T-cell (primary cell): ENCODE measurements at regions not wholly inside any gene's neighbourhood (a gene's known extent, or its start where the extent isn't known, plus 50 kb on each side); places are given as distances from the start of the nearest gene placed in this dataset.

ENCODE experiments used
- ATAC-seq, 4 experiments: fragments of 200-7000 bp in 3 of 4; fragments of 150-1000 bp in 1 of 4; cut with Tn5 transposase; replicated peaks in 1 of 4; 1 replicate in 3 of 4; 2 replicates in 1 of 4; pipeline ENCODE4 v1.10.0; 2021; ENCODE audit warnings: moderate library complexity in 3 of 4, mild to moderate bottlenecking in 2 of 4, moderate number of reproducible peaks in 1 of 4
- CTCF ChIA-PET, 2 donors: fragments of 300-600 bp; sonication (Branson Sonifier 250); formaldehyde crosslinking; loops; one replicate each; lab custom pipeline; 2022; ENCODE audit warnings: antibody characterized with exemption in 2 of 2; lab: Charles Lee
- POLR2A ChIA-PET, 2 donors: fragments of 300-600 bp; sonication (Branson Sonifier 250); formaldehyde crosslinking; loops; one replicate each; lab custom pipeline; 2022; ENCODE audit warnings: antibody characterized with exemption in 2 of 2; lab: Charles Lee
- DNase-seq, 35 experiments: peaks; one replicate each; pipeline versions ENCODE4 v3.0.0 to v3.0.0-alpha.2; 2013 to 2023
- H3K27ac ChIP-seq: one replicate; pipeline ENCODE4 v1.5.1; 2013; ENCODE audit warnings: low read length
- H3K27me3 ChIP-seq, 2 experiments: replicated peaks in 1 of 2; 1 replicate in 1 of 2; 2 replicates in 1 of 2; pipeline versions ENCODE4 v1.6.1 to v1.7.0; 2013; ENCODE audit warnings: low read length in 1 of 2, mixed read lengths in 1 of 2; ENCODE audit not compliant: control insufficient read depth in 2 of 2, insufficient read depth in 2 of 2; ENCODE audit errors: extremely low read depth in 1 of 2
- H3K36me3 ChIP-seq, 2 donors: 1 replicate in 1 of 2; 2 replicates in 1 of 2; pipeline versions ENCODE4 v1.6.1 to v1.7.0; 2013; ENCODE audit warnings: low read length in 1 of 2; ENCODE audit not compliant: control insufficient read depth in 2 of 2, insufficient read depth in 1 of 2; ENCODE audit errors: extremely low read depth in 1 of 2
- H3K4me1 ChIP-seq, 2 experiments: 1 replicate in 1 of 2; 2 replicates in 1 of 2; pipeline versions ENCODE4 v1.6.1 to v1.7.0; 2013; ENCODE audit warnings: low read length in 2 of 2, mixed read lengths in 1 of 2; ENCODE audit not compliant: insufficient read depth in 2 of 2, control insufficient read depth in 1 of 2; ENCODE audit errors: extremely low read depth in 1 of 2
- H3K4me3 ChIP-seq, 2 donors: 1 replicate in 1 of 2; 2 replicates in 1 of 2; pipeline versions ENCODE4 v1.5.1 to v1.7.0; 2013; ENCODE audit warnings: mild to moderate bottlenecking in 2 of 2, low read length in 1 of 2, moderate library complexity in 1 of 2; ENCODE audit not compliant: control insufficient read depth in 1 of 2; ENCODE audit errors: extremely low read depth in 1 of 2
- H3K9me3 ChIP-seq: 2 replicates; pipeline ENCODE4 v1.7.0; 2013
- H3K27ac Mint-ChIP-seq, 2 donors: one replicate each; pipeline ENCODE4 v1.8.0; 2020 to 2021; ENCODE audit warnings: mild to moderate bottlenecking in 2 of 2, mixed read lengths in 2 of 2
- H3K27me3 Mint-ChIP-seq, 2 donors: one replicate each; pipeline ENCODE4 v1.8.0; 2021 to 2022; ENCODE audit warnings: mixed read lengths in 2 of 2
- H3K36me3 Mint-ChIP-seq: one replicate; pipeline ENCODE4 v1.8.0; 2021; ENCODE audit warnings: mixed read lengths
- H3K4me1 Mint-ChIP-seq, 3 donors: one replicate each; pipeline ENCODE4 v1.8.0; 2020 to 2022; ENCODE audit warnings: mixed read lengths in 3 of 3, mild to moderate bottlenecking in 1 of 3
- H3K4me3 Mint-ChIP-seq, 3 donors: one replicate each; pipeline ENCODE4 v1.8.0; 2020 to 2022; ENCODE audit warnings: mild to moderate bottlenecking in 3 of 3, mixed read lengths in 3 of 3, moderate library complexity in 3 of 3
- H3K9me3 Mint-ChIP-seq, 3 donors: one replicate each; pipeline ENCODE4 v1.8.0; 2020 to 2022; ENCODE audit warnings: mixed read lengths in 3 of 3
- WGBS: methylation state at CpG from one replicate; pipeline ENCODE4 v1.1.5; 2013; ENCODE audit warnings: missing lambda C conversion rate; ENCODE audit not compliant: insufficient coverage; 5-methylcytosine and 5-hydroxymethylcytosine counted together

- no peaks in the 10 kb centered on the region for H3K36me3 ChIP-seq
- no peak overlapping the region for H3K27ac Mint-ChIP-seq
- no peak overlapping the region for H3K4me3 Mint-ChIP-seq
- DNase-seq (no peak), ATAC-seq (no peak)
- H3K4me3 ChIP-seq = no peak overlapping the region
- no peaks in the 10 kb centered on the region for H3K27me3 ChIP-seq
- H3K36me3 Mint-ChIP-seq = no peaks in the 10 kb centered on the region
- H3K27me3 Mint-ChIP-seq = peaks cover 0 to 4% of the 10 kb centered on the region in 2 donors
- H3K4me1 Mint-ChIP-seq = no peaks in the 10 kb centered on the region
- CTCF ChIA-PET = no interaction called here
- no peak overlapping the region for H3K27ac ChIP-seq
- H3K9me3 Mint-ChIP-seq = peaks cover 0 to 4% (median 0%) of the 10 kb centered on the region in 3 donors
- 40% methylated on average over 3 of the region's 6 CpGs for WGBS
- no peaks in the 10 kb centered on the region for H3K9me3 ChIP-seq
- POLR2A ChIA-PET = no interaction called here
- no peaks in the 10 kb centered on the region for H3K4me1 ChIP-seq
Measured at GRCh38 chr20:56171087-56172012, 77.2 kb upstream of the MC3R start.

GRCh38 chr20:56173438-56173837 is 75.1 kb upstream of the MC3R start:
- Mint-ChIP-seq H3K27me3 (peaks cover 0 to 4% of the 10 kb centered on the region in 2 donors), H3K4me3 (no peak overlapping the region), H3K4me1 (no peaks in the 10 kb centered on the region), H3K36me3 (no peaks in the 10 kb centered on the region), H3K27ac (no peak overlapping the region), H3K9me3 (peaks cover 0 to 4% (median 0%) of the 10 kb centered on the region in 3 donors)
- Histone ChIP-seq H3K9me3 (no peaks in the 10 kb centered on the region), H3K27me3 (no peaks in the 10 kb centered on the region), H3K36me3 (no peaks in the 10 kb centered on the region), H3K4me3 (no peak overlapping the region), H3K4me1 (no peaks in the 10 kb centered on the region), H3K27ac (no peak overlapping the region)
- 100% methylated on average over 2 of the region's 5 CpGs for WGBS
- ChIA-PET POLR2A (no interaction called here), CTCF (no interaction called here)
- ATAC-seq (no peak), DNase-seq (no peak)

- DNase-seq (no peak), ATAC-seq (no peak)
- Mint-ChIP-seq H3K9me3 (peaks cover 0 to 4% (median 0%) of the 10 kb centered on the region in 3 donors), H3K4me1 (no peaks in the 10 kb centered on the region), H3K4me3 (no peak overlapping the region), H3K27ac (no peak overlapping the region), H3K36me3 (no peaks in the 10 kb centered on the region), H3K27me3 (peaks cover 0 to 4% of the 10 kb centered on the region in 2 donors)
- Histone ChIP-seq H3K4me1 (no peaks in the 10 kb centered on the region), H3K27me3 (peaks cover 0 to 3% of the 10 kb centered on the region in 2 experiments), H3K36me3 (no peaks in the 10 kb centered on the region), H3K9me3 (no peaks in the 10 kb centered on the region), H3K27ac (no peak overlapping the region), H3K4me3 (no peak overlapping the region)
- no CpG with 5 or more reads among the region's 3 CpGs for WGBS
- ChIA-PET CTCF (no interaction called here), POLR2A (no interaction called here)
Measured at GRCh38 chr20:56174416-56174815, 74.1 kb upstream of the MC3R start.

GRCh38 chr20:56175884-56176283 is 72.6 kb upstream of the MC3R start:
- Mint-ChIP-seq H3K4me1 (no peaks in the 10 kb centered on the region), H3K36me3 (no peaks in the 10 kb centered on the region), H3K9me3 (no peaks in the 10 kb centered on the region), H3K4me3 (no peak overlapping the region), H3K27me3 (peaks cover 3 to 4% of the 10 kb centered on the region in 2 donors), H3K27ac (no peak overlapping the region)
- DNase-seq (no peak), ATAC-seq (no peak)
- POLR2A ChIA-PET = no interaction called here
- H3K4me3 ChIP-seq = no peak overlapping the region
- no peaks in the 10 kb centered on the region for H3K36me3 ChIP-seq
- H3K27me3 ChIP-seq = peaks cover 0 to 3% of the 10 kb centered on the region in 2 experiments
- WGBS = no CpG with 5 or more reads among the region's 3 CpGs
- no peaks in the 10 kb centered on the region for H3K9me3 ChIP-seq
- no peak overlapping the region for H3K27ac ChIP-seq
- CTCF ChIA-PET = no interaction called here
- no peaks in the 10 kb centered on the region for H3K4me1 ChIP-seq

GRCh38 chr20:56178219-56178618 is 70.3 kb upstream of the MC3R start:
- H3K27me3 ChIP-seq = peaks cover 0 to 3% of the 10 kb centered on the region in 2 experiments
- H3K4me3 ChIP-seq = no peak overlapping the region
- Mint-ChIP-seq H3K36me3 (no peaks in the 10 kb centered on the region), H3K27ac (no peak overlapping the region), H3K9me3 (no peaks in the 10 kb centered on the region), H3K4me3 (no peak overlapping the region), H3K4me1 (no peaks in the 10 kb centered on the region), H3K27me3 (peaks cover 3 to 4% of the 10 kb centered on the region in 2 donors)
- H3K4me1 ChIP-seq = no peaks in the 10 kb centered on the region
- ChIA-PET CTCF (no interaction called here), POLR2A (no interaction called here)
- H3K36me3 ChIP-seq = no peaks in the 10 kb centered on the region
- 67% methylated on average over 3 of the region's 6 CpGs for WGBS
- no peaks in the 10 kb centered on the region for H3K9me3 ChIP-seq
- no peak overlapping the region for H3K27ac ChIP-seq
- DNase-seq (no peak), ATAC-seq (no peak)

- Histone ChIP-seq H3K27ac (no peak overlapping the region), H3K4me3 (no peak overlapping the region), H3K36me3 (no peaks in the 10 kb centered on the region), H3K27me3 (peaks cover 0 to 3% of the 10 kb centered on the region in 2 experiments), H3K4me1 (no peaks in the 10 kb centered on the region), H3K9me3 (no peaks in the 10 kb centered on the region)
- 52% methylated on average over 3 of the region's 4 CpGs for WGBS
- H3K36me3 Mint-ChIP-seq = no peaks in the 10 kb centered on the region
- H3K4me3 Mint-ChIP-seq = no peak overlapping the region
- H3K4me1 Mint-ChIP-seq = no peaks in the 10 kb centered on the region
- H3K27me3 Mint-ChIP-seq = peaks cover 3 to 4% of the 10 kb centered on the region in 2 donors
- POLR2A ChIA-PET = no interaction called here
- DNase-seq (no peak), ATAC-seq (no peak)
- no peak overlapping the region for H3K27ac Mint-ChIP-seq
- no peaks in the 10 kb centered on the region for H3K9me3 Mint-ChIP-seq
- CTCF ChIA-PET = no interaction called here
Measured at GRCh38 chr20:56179051-56179450, 69.5 kb upstream of the MC3R start.
